HG03097 (cell line): ENCODE measurements at regions not wholly inside any gene's neighbourhood (a gene's known extent, or its start where the extent isn't known, plus 50 kb on each side); places are given as distances from the start of the nearest gene placed in this dataset.
"Not testable (repeated sequence)": the region's sequence is repeated elsewhere in the genome, so short reads cannot be mapped to it uniquely, and the experiment has no call there.

Source experiments
- ATAC-seq: cut with Tn5 transposase; IDR thresholded peaks from one replicate; pipeline ENCODE4 v1.9.1; 2021; ENCODE audit not compliant: unreplicated experiment, low FRiP score

GRCh38 chr9:74362423-74362822, 134.7 kb upstream of the RORB start:
- no peak for ATAC-seq

- no peak for ATAC-seq
Observed at GRCh38 chr9:74366111-74366510, 131.0 kb upstream of the RORB start.

- no peak for ATAC-seq
Observed at GRCh38 chr9:74369844-74370243, 127.3 kb upstream of the RORB start.

GRCh38 chr9:74373348-74373747, 123.8 kb upstream of the RORB start:
- ATAC-seq, result no peak

GRCh38 chr9:74379718-74380117, 117.4 kb upstream of the RORB start:
- no peak for ATAC-seq

- ATAC-seq, result no peak
Observed at GRCh38 chr9:74391816-74392215, 105.3 kb upstream of the RORB start.

GRCh38 chr9:74403581-74403980, 93.6 kb upstream of the RORB start:
- ATAC-seq, result no peak

GRCh38 chr9:74404620-74405019, 92.5 kb upstream of the RORB start:
- no peak for ATAC-seq

GRCh38 chr9:74407166-74407565, 90.0 kb upstream of the RORB start:
- no peak for ATAC-seq

GRCh38 chr9:74412236-74412979, 84.7 kb upstream of the RORB start:
- ATAC-seq, result no peak

GRCh38 chr9:74413876-74414275, 83.3 kb upstream of the RORB start:
- no peak for ATAC-seq

GRCh38 chr9:74414325-74414724, 82.8 kb upstream of the RORB start:
- no peak for ATAC-seq

- no peak for ATAC-seq
Observed at GRCh38 chr9:74415995-74416394, 81.1 kb upstream of the RORB start.

GRCh38 chr9:74424488-74424887, 72.6 kb upstream of the RORB start:
- not testable (repeated sequence) for ATAC-seq

GRCh38 chr9:74431467-74431866, 65.7 kb upstream of the RORB start:
- no peak for ATAC-seq

GRCh38 chr9:74443036-74443750, 53.9 kb upstream of the RORB start:
- no peak for ATAC-seq

- no peak for ATAC-seq
Observed at GRCh38 chr9:74444369-74444768, 52.8 kb upstream of the RORB start.
